HUDEP-2 (cell line): ENCODE measurements at regions not wholly inside any gene's neighbourhood (a gene's known extent, or its start where the extent isn't known, plus 50 kb on each side); places are given as distances from the start of the nearest gene placed in this dataset.

Source experiments
- DNase-seq, 76 experiments: peaks; one replicate each; lab custom pipeline; 2025; ENCODE audit not compliant: unreplicated experiment in 76 of 76; lab: John Stamatoyannopoulos, UW

GRCh38 chr10:23723796-23724195 is 284.9 kb downstream of the OTUD1 start:
- DNase-seq, result no peak

GRCh38 chr10:23725548-23725947 is 286.7 kb downstream of the OTUD1 start:
- DNase-seq, result no peak

- no peak for DNase-seq
Measured at GRCh38 chr10:23742368-23742767, 303.5 kb downstream of the OTUD1 start.

- DNase-seq, result no peak
Measured at GRCh38 chr10:23742807-23743206, 303.9 kb downstream of the OTUD1 start.

- DNase-seq, result no peak
Measured at GRCh38 chr10:23754179-23754578, 315.3 kb downstream of the OTUD1 start.

GRCh38 chr10:23754941-23755340 is 316.1 kb downstream of the OTUD1 start:
- DNase-seq, result no peak

- no peak for DNase-seq
Measured at GRCh38 chr10:23755556-23755955, 316.7 kb downstream of the OTUD1 start.

GRCh38 chr10:23768281-23768680 is 329.4 kb downstream of the OTUD1 start:
- DNase-seq, result no peak

- DNase-seq, result no peak
Measured at GRCh38 chr10:23777153-23777552, 338.3 kb downstream of the OTUD1 start.

- no peak for DNase-seq
Measured at GRCh38 chr10:23779301-23779700, 340.4 kb downstream of the OTUD1 start.

- no peak for DNase-seq
Measured at GRCh38 chr10:23780331-23780730, 341.5 kb downstream of the OTUD1 start.

- DNase-seq, result no peak
Measured at GRCh38 chr10:23786594-23786993, 347.7 kb downstream of the OTUD1 start.

GRCh38 chr10:23793577-23793976 is 354.7 kb downstream of the OTUD1 start:
- DNase-seq, result no peak

GRCh38 chr10:23797452-23797851 is 358.6 kb downstream of the OTUD1 start:
- DNase-seq, result peak in 2 of 76 experiments; percentile 11 to 14

GRCh38 chr10:23804125-23804524 is 365.2 kb downstream of the OTUD1 start:
- DNase-seq, result no peak

GRCh38 chr10:23813687-23814086 is 374.8 kb downstream of the OTUD1 start:
- DNase-seq, result no peak

GRCh38 chr10:23818484-23818883 is 379.6 kb downstream of the OTUD1 start:
- no peak for DNase-seq

- no peak for DNase-seq
Measured at GRCh38 chr10:23820792-23821191, 381.9 kb downstream of the OTUD1 start.

GRCh38 chr10:23824822-23825221 is 384.1 kb upstream of the KIAA1217 start:
- no peak for DNase-seq

- peak in 7 of 76 experiments; percentile 1 to 17 (median 8) for DNase-seq
Measured at GRCh38 chr10:23826421-23826820, 382.5 kb upstream of the KIAA1217 start.

- no peak for DNase-seq
Measured at GRCh38 chr10:23829556-23829955, 379.4 kb upstream of the KIAA1217 start.

- DNase-seq, result no peak
Measured at GRCh38 chr10:23834091-23834490, 374.8 kb upstream of the KIAA1217 start.

GRCh38 chr10:23850631-23851030 is 358.3 kb upstream of the KIAA1217 start:
- no peak for DNase-seq
